BJ (cell line): ENCODE measurements at regions not wholly inside any gene's neighbourhood (a gene's known extent, or its start where the extent isn't known, plus 50 kb on each side); places are given as distances from the start of the nearest gene placed in this dataset.

ENCODE experiments used
- CTCF ChIA-PET: fragments of 350-600 bp; formaldehyde crosslinking; extraction: SDS; loops from one replicate; lab custom pipeline; 2021; ENCODE audit warnings: antibody characterized with exemption, inconsistent platforms; lab: Yijun Ruan, JAX
- POLR2A ChIA-PET: fragments of 300-600 bp; sonication (Branson Sonifier 250); formaldehyde crosslinking; extraction: SDS; loops from one replicate; lab custom pipeline; 2021; ENCODE audit warnings: antibody characterized with exemption; lab: Charles Lee
- DNase-seq: peaks from one replicate; pipeline ENCODE4 v3.0.0-alpha.2; 2011; ENCODE audit warnings: low read depth
- H3K27me3 ChIP-seq: 2 replicates; pipeline ENCODE4 v1.6.0; 2011; ENCODE audit warnings: low read length; ENCODE audit not compliant: control insufficient read depth, insufficient read depth
- H3K36me3 ChIP-seq: 2 replicates; pipeline ENCODE4 v1.5.1; 2011; ENCODE audit warnings: low read length; ENCODE audit not compliant: control insufficient read depth, insufficient read depth
- H3K4me3 ChIP-seq: 2 replicates; pipeline ENCODE4 v1.5.1; 2011; ENCODE audit warnings: low read depth, mild to moderate bottlenecking, control low read depth, low read length
- TF ChIP-seq, protein P1 (sequence below): IDR thresholded peaks from 2 replicates; pipeline ENCODE4 v1.5.1; 2011; ENCODE audit warnings: low read depth, mild to moderate bottlenecking, control low read depth, inconsistent platforms, low read length, moderate library complexity; ENCODE audit not compliant: insufficient read depth

DNA sequence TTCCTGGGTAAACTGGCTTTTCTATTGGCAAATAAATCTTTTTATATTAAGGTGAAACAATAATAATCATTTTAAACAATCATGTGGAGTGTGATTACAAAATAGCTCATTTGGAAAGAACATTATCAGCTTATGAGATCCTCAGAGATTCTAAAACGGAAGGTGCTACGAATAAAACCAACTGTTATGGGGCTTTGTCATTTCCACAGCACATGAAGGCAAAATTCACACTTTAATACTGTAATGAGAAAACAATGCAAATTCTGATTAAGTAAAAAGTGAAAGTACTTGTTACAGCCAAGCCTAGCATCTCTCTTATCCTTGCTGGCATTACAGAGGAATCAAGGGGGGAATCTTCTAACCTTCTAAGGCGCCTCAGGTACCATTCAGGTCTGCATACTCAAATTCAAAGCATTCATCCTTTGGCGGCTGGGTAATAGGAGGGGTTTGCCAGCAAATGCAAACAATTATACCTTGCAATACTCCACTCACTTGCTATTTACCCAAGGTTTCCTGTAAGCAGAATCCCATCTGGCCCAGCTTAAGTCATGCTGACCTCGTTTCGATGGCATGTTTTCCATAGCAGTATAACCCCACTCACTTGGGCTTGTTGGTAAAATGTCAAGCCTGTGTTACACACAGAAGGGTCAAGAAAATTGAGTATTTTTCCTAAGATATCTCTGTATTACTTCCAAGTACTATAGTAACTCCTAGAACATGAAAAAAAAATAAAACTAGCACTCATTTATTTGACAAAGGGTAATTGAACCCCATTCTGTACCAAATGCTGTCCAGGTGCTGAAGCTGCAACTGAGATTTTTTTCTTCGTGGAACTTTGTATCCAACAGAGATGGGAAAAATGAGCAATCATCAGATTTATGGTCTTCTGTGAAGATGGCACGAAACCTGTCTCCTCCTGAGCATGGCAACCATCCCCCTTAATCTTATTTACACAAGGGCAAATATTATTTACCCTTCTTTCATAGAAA is 183.7 kb upstream of the LMCD1 start:
- TF ChIP-seq, protein P1, sequence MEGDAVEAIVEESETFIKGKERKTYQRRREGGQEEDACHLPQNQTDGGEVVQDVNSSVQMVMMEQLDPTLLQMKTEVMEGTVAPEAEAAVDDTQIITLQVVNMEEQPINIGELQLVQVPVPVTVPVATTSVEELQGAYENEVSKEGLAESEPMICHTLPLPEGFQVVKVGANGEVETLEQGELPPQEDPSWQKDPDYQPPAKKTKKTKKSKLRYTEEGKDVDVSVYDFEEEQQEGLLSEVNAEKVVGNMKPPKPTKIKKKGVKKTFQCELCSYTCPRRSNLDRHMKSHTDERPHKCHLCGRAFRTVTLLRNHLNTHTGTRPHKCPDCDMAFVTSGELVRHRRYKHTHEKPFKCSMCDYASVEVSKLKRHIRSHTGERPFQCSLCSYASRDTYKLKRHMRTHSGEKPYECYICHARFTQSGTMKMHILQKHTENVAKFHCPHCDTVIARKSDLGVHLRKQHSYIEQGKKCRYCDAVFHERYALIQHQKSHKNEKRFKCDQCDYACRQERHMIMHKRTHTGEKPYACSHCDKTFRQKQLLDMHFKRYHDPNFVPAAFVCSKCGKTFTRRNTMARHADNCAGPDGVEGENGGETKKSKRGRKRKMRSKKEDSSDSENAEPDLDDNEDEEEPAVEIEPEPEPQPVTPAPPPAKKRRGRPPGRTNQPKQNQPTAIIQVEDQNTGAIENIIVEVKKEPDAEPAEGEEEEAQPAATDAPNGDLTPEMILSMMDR = no peak
- ChIA-PET CTCF (interaction anchor here (3.7 kb wide), 1 partner anchor 15 kb away, joined by 21 read pairs; no protein-coding TSS in a partner anchor), POLR2A (interaction anchor here (0.6 kb wide), 1 partner anchor 16 kb away, joined by 3 read pairs; no protein-coding TSS in a partner anchor)
- DNase-seq = no peak
- Histone ChIP-seq H3K27me3 (no peaks in the 10 kb centered on the region), H3K36me3 (no peaks in the 10 kb centered on the region), H3K4me3 (no peak overlapping the region)

DNA sequence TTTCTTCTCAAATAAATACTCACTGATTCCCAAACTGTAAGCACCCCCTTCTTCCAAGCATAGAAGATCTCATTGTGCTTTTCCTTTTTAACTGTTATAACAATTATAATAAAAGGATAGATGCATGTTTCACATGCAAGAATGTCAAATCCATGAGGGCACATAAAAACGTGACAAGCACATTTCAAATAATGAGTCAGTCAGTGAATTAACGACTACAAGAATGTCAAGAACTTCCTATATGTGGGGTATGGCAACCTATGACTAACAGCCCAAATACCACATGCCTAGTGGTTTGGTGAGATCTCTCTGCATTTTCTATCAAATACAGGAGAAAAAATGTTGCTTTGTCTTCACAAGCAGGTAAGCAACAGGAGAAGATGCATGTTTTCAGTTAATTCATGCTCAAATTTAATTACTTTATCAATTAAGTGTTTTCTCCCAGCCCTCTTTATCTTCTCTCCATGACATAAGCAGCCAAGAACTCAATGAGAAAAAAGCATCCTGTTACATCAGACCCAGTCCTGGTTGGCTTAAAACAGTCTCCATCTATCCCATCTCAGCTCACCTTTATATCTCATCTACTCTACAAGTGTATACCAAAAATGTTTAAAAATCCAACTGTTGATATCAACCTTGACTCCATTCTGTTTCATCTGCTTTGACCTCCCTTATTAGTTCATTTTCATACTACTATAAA is 181.5 kb upstream of the LMCD1 start:
- Histone ChIP-seq H3K27me3 (no peaks in the 10 kb centered on the region), H3K4me3 (no peak overlapping the region), H3K36me3 (no peaks in the 10 kb centered on the region)
- ChIA-PET CTCF (interaction anchor here (1.0 to 3.7 kb wide), 3 partner anchors 17 to 50 kb away, joined by 3 to 21 read pairs (median 4); no protein-coding TSS in a partner anchor), POLR2A (no interaction called here)
- TF ChIP-seq, protein P1 = no peak
- peak; percentile 39 for DNase-seq

DNA sequence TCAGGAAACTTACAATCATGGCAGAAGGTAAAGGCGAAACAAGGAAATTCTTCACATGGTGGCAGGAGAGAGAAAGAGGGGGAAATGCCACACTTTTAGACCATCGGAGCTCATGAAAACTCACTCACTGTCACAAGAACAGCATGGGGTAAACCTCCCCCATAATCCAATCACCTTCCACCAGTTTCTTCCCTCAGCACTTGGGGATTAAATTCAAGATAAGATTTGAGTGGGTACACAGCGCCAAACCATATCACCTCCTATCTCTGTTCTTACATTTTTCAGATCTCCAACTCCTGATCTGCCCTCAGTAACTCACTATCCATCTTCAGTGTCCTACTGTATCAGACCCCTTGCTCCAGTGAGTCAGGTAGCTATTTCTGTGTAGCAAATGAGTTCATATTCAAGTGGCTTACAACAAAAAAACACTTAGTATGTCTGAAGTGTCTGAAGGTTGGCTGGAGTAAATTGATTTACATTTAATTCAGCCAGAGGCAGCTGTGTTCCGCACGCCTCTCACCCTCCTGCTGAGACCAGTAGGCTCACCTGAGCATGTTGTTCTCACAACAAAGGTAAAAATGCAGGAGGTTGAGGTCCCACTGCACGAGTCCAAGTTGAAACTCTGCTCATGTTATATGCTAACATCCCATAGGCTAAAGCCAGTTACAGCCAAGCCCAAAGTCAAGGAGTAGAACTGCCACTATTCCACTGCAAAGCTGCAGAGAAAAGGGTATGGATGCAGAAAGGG is 180.7 kb upstream of the LMCD1 start:
- DNase-seq = no peak
- Histone ChIP-seq H3K36me3 (no peaks in the 10 kb centered on the region), H3K4me3 (no peak overlapping the region), H3K27me3 (no peaks in the 10 kb centered on the region)
- TF ChIP-seq, protein P1 = no peak
- ChIA-PET CTCF (interaction anchor here (1.0 to 1.8 kb wide), 4 partner anchors 19 to 98 kb away, joined by 3 to 4 read pairs (median 4); no protein-coding TSS in a partner anchor), POLR2A (interaction anchor here (0.6 kb wide), 1 partner anchor 86 kb away, joined by 3 read pairs; no protein-coding TSS in a partner anchor)

DNA sequence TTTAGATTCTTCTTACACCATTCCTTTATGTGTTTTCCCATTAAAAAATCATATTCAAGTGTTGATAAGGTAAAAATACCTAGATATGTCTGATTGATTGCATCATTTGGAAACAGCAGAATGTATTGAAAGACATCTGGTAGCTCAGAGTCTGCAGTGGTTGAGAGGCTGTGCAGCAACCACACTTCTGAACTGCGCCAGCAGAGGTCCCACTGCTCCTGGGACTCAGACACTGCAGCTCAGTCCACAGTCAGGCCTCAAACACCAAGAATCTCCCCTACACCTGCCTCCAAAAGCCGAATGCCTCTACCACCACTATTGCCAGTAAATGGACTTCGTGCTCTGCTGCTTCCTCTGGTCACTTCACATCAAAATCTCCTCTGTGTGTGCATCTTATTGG is 176.9 kb upstream of the LMCD1 start:
- DNase-seq = no peak
- H3K27me3 ChIP-seq = 0 out of 2 replicates have a peak, but pooled peaks cover 4% of the 10 kb centered on the region
- no peaks in the 10 kb centered on the region for H3K36me3 ChIP-seq
- TF ChIP-seq, protein P1 = peak; percentile 54
- H3K4me3 ChIP-seq = no peak overlapping the region
- ChIA-PET CTCF (interaction anchor here (0.6 to 2.7 kb wide), 12 partner anchors 12 to 297 kb away, joined by 3 to 19 read pairs (median 4); no protein-coding TSS in a partner anchor), POLR2A (no interaction called here)
